Jurkat, Clone E6-1 (cell line): ENCODE measurements at regions not wholly inside any gene's neighbourhood (a gene's known extent, or its start where the extent isn't known, plus 50 kb on each side); places are given as distances from the start of the nearest gene placed in this dataset.
"Not testable (repeated sequence)": the region's sequence is repeated elsewhere in the genome, so short reads cannot be mapped to it uniquely, and the experiment has no call there.

Experiments
- DNase-seq: peaks from one replicate; pipeline ENCODE4 v3.0.0-alpha.2; 2011; ENCODE audit warnings: low read depth, low spot score
- H3K4me3 ChIP-seq: 2 replicates; pipeline ENCODE4 v1.5.1; 2011; ENCODE audit warnings: mild to moderate bottlenecking, low read length, control low read depth, moderate library complexity

- H3K4me3 ChIP-seq, result no peak overlapping the region
- DNase-seq, result no peak
Measured at GRCh38 chr3:127084401-127084990, 101.6 kb downstream of the PLXNA1 start.

GRCh38 chr3:127085576-127085975 is 102.7 kb downstream of the PLXNA1 start:
- DNase-seq, result no peak

DNA sequence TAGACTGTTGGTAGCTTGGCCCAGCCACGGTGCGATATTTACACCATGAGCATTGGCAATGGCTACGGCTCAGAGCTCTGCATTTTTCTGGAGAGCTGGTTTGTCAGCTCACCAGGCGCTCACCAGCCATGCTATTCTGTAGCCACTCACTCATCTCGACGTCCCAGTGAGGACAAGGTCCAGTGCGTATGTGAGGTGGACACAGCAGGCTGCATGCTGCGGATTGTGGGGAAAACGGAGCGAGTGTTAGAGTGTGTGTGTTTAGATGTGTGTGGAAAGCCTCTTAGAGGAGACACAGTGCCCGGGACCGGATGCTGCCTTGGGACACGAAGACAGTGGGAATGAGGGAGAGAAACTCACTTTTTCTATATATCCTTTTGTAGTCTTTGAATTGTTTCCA is 103.7 kb downstream of the PLXNA1 start:
- DNase-seq, result not testable (repeated sequence)

More at GRCh38 chr3:127085576-127085975, 102.7 kb downstream of the PLXNA1 start:
- H3K4me3 ChIP-seq, result no peak overlapping the region

GRCh38 chr3:127087441-127087840 is 104.5 kb downstream of the PLXNA1 start:
- no peak overlapping the region for H3K4me3 ChIP-seq

More for the DNA sequence above, 103.7 kb downstream of the PLXNA1 start:
- H3K4me3 ChIP-seq, result not testable (repeated sequence)

DNA sequence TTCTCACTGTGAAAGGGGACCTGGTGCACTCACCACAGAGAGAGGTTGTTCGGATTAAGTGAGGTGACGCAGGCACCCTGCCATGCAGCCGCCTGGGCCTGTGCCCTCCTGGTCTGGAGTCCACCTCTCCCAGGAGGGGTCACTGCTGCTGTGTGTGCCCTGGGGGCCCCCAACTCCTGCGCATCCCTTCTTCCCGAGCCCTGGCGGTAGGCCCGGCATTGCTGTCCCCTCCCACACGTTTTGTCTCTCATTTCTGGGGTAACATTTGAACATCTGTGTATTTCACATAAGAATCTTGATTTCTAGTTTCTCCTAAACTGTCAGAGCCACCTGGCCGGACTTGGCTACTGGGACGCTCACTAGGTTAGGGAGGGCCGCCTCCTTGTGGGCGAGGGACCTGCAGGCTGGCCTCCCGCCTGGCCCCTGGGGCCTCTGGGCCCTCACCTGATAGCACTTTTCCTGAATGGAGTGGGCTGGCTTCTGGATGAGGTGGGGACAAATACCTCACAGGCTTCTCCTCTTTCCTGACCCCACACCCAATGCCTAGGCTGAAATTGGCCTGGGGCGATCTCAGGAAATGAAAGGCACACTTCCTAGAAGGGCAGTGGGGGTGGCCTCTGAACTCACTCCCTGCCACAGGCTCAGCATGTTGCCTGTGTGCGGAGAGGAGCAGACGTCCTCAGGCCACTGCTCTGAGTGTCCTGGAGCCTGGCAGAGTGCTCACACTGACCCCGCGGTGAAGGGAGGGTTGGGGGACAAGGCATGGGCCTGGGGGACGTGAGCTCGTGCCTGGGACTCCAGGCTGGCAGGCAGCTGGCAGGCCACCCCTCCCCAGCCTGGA is 104.2 kb upstream of the PRR23E start:
- DNase-seq, result no peak
- H3K4me3 ChIP-seq, result no peak overlapping the region

More at GRCh38 chr3:127087441-127087840, 104.5 kb downstream of the PLXNA1 start:
- DNase-seq, result no peak

DNA sequence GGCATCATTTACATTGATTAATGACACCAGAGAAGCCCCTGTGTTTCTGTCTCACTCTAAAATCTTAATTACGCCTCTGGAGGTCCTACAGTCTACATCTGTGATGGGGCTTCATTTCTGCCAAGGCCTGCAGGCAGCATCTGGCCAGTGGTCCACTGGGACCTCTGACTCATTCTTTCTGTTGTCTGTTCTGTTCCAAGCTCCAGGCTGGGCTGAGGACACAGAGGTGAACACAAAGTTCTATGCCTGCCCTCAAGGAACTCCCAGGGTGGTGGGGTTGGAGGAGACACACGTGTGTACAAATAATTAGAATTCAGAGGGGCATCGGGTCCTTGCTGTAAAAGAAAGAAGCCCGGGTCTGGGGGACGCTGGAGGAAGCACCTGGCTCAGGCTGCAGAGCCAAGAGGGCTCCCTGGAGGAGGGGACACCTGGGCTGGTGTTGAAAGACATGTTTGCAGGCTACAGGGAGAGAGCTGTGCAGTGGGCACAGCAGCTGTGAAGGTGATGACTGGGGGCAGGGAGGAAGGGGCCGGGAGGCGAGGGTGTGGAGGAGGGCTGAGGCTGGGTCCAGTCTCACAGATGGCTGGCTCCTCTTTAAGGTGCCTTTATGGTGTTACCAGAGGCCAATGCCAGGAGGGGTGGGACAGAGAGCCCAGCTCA is 103.3 kb upstream of the PRR23E start:
- no peak for DNase-seq
- H3K4me3 ChIP-seq, result no peak overlapping the region

DNA sequence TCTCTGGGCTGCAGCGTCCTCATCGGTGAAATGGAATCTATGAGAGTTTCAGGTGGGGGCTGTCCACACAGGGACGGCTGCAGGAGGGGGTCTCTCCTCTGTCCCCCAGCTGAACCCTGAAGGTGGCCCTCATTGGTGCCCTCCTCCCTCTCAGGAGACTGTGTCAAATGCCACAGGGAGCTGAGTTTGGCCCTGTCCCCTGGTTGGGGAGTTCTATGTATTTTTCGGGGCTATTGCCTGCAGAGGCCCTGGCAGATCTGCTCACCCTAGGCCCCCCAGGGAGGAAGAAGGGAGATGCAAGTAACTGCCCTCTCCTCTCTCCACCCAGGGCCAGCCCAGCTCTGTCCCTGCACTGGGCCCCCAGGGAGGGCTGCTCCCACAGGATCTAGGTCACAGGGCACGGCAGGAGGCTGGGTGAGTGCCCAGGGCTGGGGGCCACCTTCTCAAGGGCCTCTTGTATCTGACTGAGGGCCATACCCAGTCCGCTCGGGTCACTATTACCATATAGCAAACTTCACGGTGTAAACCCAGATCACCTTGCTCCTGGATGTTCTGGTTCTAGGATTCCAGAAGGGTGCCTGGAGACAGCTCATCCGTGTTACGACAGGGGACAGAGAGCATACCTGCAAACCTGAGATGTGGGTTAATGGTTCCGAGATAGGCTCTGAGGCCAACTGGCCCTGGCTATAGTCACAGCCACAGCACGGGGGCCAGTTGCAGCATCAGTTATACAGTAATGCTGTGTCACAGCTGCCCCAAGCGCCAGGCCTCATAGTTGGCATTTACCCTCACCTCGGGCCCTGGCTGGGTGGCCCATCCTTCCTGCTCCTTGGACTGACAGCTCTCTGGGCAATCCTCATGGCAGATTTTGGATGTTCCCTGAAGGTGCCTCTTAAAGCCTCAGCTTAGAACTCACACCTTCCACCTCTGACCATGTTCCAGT is 102.4 kb upstream of the PRR23E start:
- DNase-seq, result no peak
- H3K4me3 ChIP-seq, result no peak overlapping the region

- DNase-seq, result peak; percentile 41
- H3K4me3 ChIP-seq, result no peak overlapping the region
Measured at GRCh38 chr3:127091376-127091775, 101.6 kb upstream of the PRR23E start.

GRCh38 chr3:127092368-127092767 is 100.6 kb upstream of the PRR23E start:
- no peak overlapping the region for H3K4me3 ChIP-seq
- no peak for DNase-seq

- no peak for DNase-seq
- no peak overlapping the region for H3K4me3 ChIP-seq
Measured at GRCh38 chr3:127092776-127093175, 100.2 kb upstream of the PRR23E start.

GRCh38 chr3:127093312-127093711 is 99.6 kb upstream of the PRR23E start:
- no peak for DNase-seq
- H3K4me3 ChIP-seq, result no peak overlapping the region

GRCh38 chr3:127095774-127096173 is 97.2 kb upstream of the PRR23E start:
- no peak overlapping the region for H3K4me3 ChIP-seq
- DNase-seq, result no peak

- no peak for DNase-seq
- H3K4me3 ChIP-seq, result no peak overlapping the region
Measured at GRCh38 chr3:127096256-127097071, 96.5 kb upstream of the PRR23E start.

DNA sequence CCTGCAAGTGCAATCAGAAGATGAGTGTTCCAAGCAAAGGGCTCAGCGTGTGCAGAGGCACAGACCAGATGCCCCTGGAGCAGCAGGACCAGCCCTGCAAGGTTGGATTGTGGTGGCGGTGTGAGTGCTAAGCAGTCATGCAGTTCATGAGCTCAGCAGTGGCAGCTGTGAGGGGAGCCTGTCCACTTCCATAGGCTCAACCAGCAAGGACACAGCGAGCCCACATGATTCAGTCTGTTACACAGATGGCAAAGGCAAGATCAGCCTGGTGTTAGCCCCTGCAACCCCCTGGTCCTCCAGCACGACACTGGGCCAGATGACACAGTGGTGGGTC is 95.9 kb upstream of the PRR23E start:
- DNase-seq, result no peak
- no peak overlapping the region for H3K4me3 ChIP-seq

DNA sequence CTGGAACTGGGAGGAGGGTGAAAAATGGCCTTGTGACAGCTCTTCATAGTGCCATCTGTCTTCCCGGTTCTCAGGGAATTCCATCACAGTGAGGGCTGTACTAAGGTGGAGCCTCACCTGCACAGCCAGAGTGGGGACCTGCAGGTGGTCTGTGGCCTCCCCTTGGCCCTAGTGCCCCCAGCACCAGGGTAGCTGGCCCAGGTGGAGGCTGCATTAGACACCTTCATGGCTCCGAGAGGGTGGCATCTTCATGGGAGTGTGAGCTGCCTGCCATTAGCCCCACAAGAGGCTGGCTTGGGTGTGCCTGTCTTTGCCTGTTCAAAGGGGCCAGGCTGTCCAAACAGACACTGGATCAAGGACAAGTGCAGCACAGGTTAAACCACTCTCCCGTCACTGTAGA is 95.5 kb upstream of the PRR23E start:
- no peak overlapping the region for H3K4me3 ChIP-seq
- no peak for DNase-seq

- no peak for DNase-seq
- no peak overlapping the region for H3K4me3 ChIP-seq
Measured at GRCh38 chr3:127099982-127100381, 92.9 kb upstream of the PRR23E start.

- DNase-seq, result no peak
- no peak overlapping the region for H3K4me3 ChIP-seq
Measured at GRCh38 chr3:127100459-127101410, 92.2 kb upstream of the PRR23E start.
